CD4-positive, CD25-positive, alpha-beta regulatory T cell (primary cell): ENCODE measurements at regions not wholly inside any gene's neighbourhood (a gene's known extent, or its start where the extent isn't known, plus 50 kb on each side); places are given as distances from the start of the nearest gene placed in this dataset.

Experiments used
- ATAC-seq, 2 donors: fragments of 150-1000 bp; cut with Tn5 transposase; one replicate each; pipeline ENCODE4 v1.10.0; 2021; ENCODE audit warnings: low read depth in 2 of 2, moderate number of reproducible peaks in 2 of 2, moderate library complexity in 1 of 2
- DNase-seq, 3 donors: peaks; one replicate each; pipeline versions ENCODE4 v3.0.0 to v3.0.0-alpha.2; 2012 to 2022; ENCODE audit warnings: mixed read lengths in 1 of 3
- H3K27ac ChIP-seq: one replicate; pipeline ENCODE4 v1.7.0; 2013; ENCODE audit warnings: mild to moderate bottlenecking, low read length; ENCODE audit not compliant: insufficient read depth, poor library complexity, severe bottlenecking
- H3K27me3 ChIP-seq: one replicate; pipeline ENCODE4 v1.7.0; 2013; ENCODE audit warnings: low read length; ENCODE audit not compliant: control insufficient read depth, insufficient read depth
- H3K36me3 ChIP-seq: one replicate; pipeline ENCODE4 v1.7.0; 2013; ENCODE audit warnings: mild to moderate bottlenecking, low read length, moderate library complexity; ENCODE audit not compliant: control insufficient read depth, insufficient read depth
- H3K4me1 ChIP-seq: 2 replicates; pipeline ENCODE4 v1.7.0; 2013; ENCODE audit warnings: mild to moderate bottlenecking, low read length; ENCODE audit not compliant: insufficient read depth, control insufficient read depth, poor library complexity, severe bottlenecking
- H3K4me3 ChIP-seq: one replicate; pipeline ENCODE4 v1.7.0; 2013; ENCODE audit warnings: low read depth, mild to moderate bottlenecking, low read length, moderate library complexity
- H3K9me3 ChIP-seq, 2 experiments: 1 replicate in 1 of 2; 2 replicates in 1 of 2; pipeline ENCODE4 v1.7.0; 2013; ENCODE audit warnings: low read length in 2 of 2, mild to moderate bottlenecking in 1 of 2, moderate library complexity in 1 of 2; ENCODE audit not compliant: control insufficient read depth in 2 of 2
- H3K27ac Mint-ChIP-seq, 3 donors: one replicate each; pipeline ENCODE4 v1.8.0; 2020 to 2022; ENCODE audit warnings: mild to moderate bottlenecking in 3 of 3, mixed read lengths in 3 of 3, moderate library complexity in 2 of 3
- H3K27me3 Mint-ChIP-seq: one replicate; pipeline ENCODE4 v1.8.0; 2022; ENCODE audit warnings: mild to moderate bottlenecking, mixed read lengths
- H3K36me3 Mint-ChIP-seq: one replicate; pipeline ENCODE4 v1.8.0; 2020; ENCODE audit warnings: mixed read lengths
- H3K4me1 Mint-ChIP-seq, 4 donors: one replicate each; pipeline ENCODE4 v1.8.0; 2020 to 2022; ENCODE audit warnings: mixed read lengths in 4 of 4, mild to moderate bottlenecking in 1 of 4
- H3K4me3 Mint-ChIP-seq, 4 donors: one replicate each; pipeline ENCODE4 v1.8.0; 2020 to 2022; ENCODE audit warnings: mild to moderate bottlenecking in 4 of 4, mixed read lengths in 4 of 4, moderate library complexity in 3 of 4
- H3K9me3 Mint-ChIP-seq, 7 donors: one replicate each; pipeline ENCODE4 v1.8.0; 2020 to 2022; ENCODE audit warnings: mixed read lengths in 7 of 7, mild to moderate bottlenecking in 3 of 7, moderate library complexity in 2 of 7

DNA sequence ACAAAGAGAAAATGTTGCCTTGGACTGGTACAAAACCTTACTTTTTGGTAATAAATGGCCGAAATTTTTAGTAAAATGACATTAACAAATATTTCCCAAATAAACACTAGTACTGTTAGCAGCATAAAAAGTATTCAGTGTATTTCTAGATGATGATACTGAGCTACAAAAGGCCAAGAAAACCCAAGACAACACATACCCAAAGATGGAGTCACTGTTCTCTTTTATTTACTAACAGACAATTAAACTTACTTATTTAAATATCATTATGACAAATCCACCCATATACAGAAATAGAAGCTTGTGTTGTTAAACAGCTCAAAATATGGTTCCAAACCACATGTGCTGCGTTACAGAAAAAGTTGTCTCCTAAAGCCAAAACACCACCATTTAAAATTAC lies 239.9 kb downstream of the ZEB2 start:
- H3K4me3 ChIP-seq = no peak overlapping the region
- no peak overlapping the region for H3K27ac ChIP-seq
- no peaks in the 10 kb centered on the region for H3K4me1 ChIP-seq
- H3K4me1 Mint-ChIP-seq = peaks cover 0 to 10% (median 5%) of the 10 kb centered on the region in 4 donors
- H3K36me3 Mint-ChIP-seq = no peaks in the 10 kb centered on the region
- ATAC-seq (no peak), DNase-seq (no peak)
- no peak overlapping the region for H3K4me3 Mint-ChIP-seq
- H3K9me3 ChIP-seq = no peaks in the 10 kb centered on the region
- peaks cover 4% of the 10 kb centered on the region for H3K27me3 Mint-ChIP-seq
- no peak overlapping the region for H3K27ac Mint-ChIP-seq
- peaks cover 0 to 3% (median 0%) of the 10 kb centered on the region in 7 donors for H3K9me3 Mint-ChIP-seq
- no peaks in the 10 kb centered on the region for H3K27me3 ChIP-seq
- no peaks in the 10 kb centered on the region for H3K36me3 ChIP-seq

DNA sequence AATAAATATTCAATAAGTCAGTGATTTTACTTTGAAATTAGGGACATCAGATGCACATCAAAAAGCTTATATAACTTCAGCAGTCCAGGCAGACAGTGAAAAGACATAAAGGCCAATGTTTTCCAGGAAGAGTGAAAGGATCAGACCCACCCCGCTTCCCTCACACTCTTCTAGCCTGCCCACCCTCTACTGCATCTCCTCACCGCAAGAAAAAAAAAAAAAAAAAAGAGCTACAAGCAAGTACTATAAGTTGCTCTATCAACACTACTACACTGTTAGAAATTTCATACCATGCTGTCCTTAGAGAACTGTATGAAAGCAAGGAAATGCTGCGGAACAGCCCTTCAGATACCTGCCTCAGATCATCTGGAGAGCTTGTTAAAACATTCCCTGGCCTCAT lies 240.8 kb downstream of the ZEB2 start:
- Histone ChIP-seq H3K4me1 (no peaks in the 10 kb centered on the region), H3K27me3 (no peaks in the 10 kb centered on the region), H3K4me3 (no peak overlapping the region), H3K27ac (no peak overlapping the region), H3K9me3 (no peaks in the 10 kb centered on the region), H3K36me3 (no peaks in the 10 kb centered on the region)
- no peaks in the 10 kb centered on the region for H3K36me3 Mint-ChIP-seq
- H3K9me3 Mint-ChIP-seq = peaks cover 0 to 3% (median 0%) of the 10 kb centered on the region in 7 donors
- DNase-seq (no peak), ATAC-seq (no peak)
- peak overlapping the region in 1 of 4 donors; percentile 34 for H3K4me3 Mint-ChIP-seq
- H3K4me1 Mint-ChIP-seq = peaks cover 0 to 10% (median 5%) of the 10 kb centered on the region in 4 donors
- H3K27ac Mint-ChIP-seq = no peak overlapping the region
- H3K27me3 Mint-ChIP-seq = peaks cover 4% of the 10 kb centered on the region

DNA sequence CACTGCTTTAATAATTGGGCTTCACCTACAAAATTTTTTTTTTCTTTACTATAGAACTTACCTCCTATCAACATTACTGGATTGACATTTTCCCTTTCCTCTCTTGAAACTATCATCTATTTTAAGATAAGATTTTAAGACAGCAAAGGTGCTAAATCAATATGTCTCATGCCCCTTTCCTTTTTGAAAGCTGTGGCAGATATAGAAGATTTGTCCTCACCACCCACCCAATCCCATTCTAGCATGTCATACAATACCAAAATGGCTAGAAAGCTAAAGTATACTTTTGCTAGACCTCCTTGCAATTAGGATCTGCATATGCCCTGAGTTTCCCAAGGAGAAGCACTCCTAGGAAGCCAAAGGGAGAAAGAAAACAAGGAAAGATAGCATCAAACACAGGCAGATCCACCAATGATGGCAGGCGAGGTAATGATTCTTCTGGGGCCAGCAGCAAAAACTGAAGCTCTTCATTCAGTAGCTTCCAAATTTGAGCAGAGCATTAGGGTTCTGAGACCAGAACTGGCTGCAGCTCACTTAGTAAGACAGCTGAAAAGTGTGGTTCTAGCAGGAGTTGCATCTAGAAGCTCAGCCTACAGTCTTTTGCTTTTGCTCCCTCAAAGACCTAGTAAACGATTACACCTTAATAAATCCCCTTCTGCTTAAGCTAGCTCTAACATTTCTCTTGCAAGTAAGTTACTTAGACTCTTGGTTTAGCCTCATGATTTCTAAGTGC lies 242.1 kb downstream of the ZEB2 start:
- Mint-ChIP-seq H3K4me1 (peaks cover 2 to 10% (median 6%) of the 10 kb centered on the region in 4 donors), H3K36me3 (peaks cover 3% of the 10 kb centered on the region), H3K9me3 (peaks cover 0 to 3% (median 0%) of the 10 kb centered on the region in 7 donors), H3K27ac (peak overlapping the region in 1 of 3 donors; percentile 8), H3K27me3 (peaks cover 4% of the 10 kb centered on the region), H3K4me3 (no peak overlapping the region)
- H3K36me3 ChIP-seq = no peaks in the 10 kb centered on the region
- no peaks in the 10 kb centered on the region for H3K27me3 ChIP-seq
- ATAC-seq = no peak
- no peaks in the 10 kb centered on the region for H3K9me3 ChIP-seq
- H3K4me3 ChIP-seq = no peak overlapping the region
- DNase-seq = no peak
- no peaks in the 10 kb centered on the region for H3K4me1 ChIP-seq
- no peak overlapping the region for H3K27ac ChIP-seq

DNA sequence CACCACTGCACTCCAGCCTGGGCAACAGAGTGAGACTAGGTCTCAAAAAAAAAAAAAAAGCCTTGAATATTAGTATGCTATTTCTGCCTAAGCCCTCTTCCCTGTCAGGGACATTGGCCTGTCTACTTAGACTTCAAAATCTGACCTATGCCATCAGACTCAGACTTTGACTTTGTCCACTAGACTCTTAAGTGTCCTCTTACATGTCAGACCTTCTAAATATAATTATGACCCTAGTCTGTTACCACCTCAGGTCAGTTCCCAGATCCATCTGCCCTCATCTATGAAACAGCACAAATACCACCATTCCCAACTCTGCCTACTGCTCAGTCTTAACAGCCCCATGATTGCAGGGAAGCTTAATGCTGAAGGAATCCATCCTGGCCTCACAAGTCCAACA lies 244.6 kb downstream of the ZEB2 start:
- no peak overlapping the region for H3K4me3 ChIP-seq
- Mint-ChIP-seq H3K4me3 (no peak overlapping the region), H3K27me3 (peaks cover 4% of the 10 kb centered on the region), H3K9me3 (peaks cover 0 to 3% (median 0%) of the 10 kb centered on the region in 7 donors), H3K4me1 (peaks cover 0 to 14% (median 8%) of the 10 kb centered on the region in 4 donors), H3K36me3 (peaks cover 3% of the 10 kb centered on the region), H3K27ac (no peak overlapping the region)
- ATAC-seq = no peak
- H3K4me1 ChIP-seq = no peaks in the 10 kb centered on the region
- H3K27ac ChIP-seq = no peak overlapping the region
- no peaks in the 10 kb centered on the region for H3K36me3 ChIP-seq
- H3K27me3 ChIP-seq = no peaks in the 10 kb centered on the region
- no peak for DNase-seq
- no peaks in the 10 kb centered on the region for H3K9me3 ChIP-seq

DNA sequence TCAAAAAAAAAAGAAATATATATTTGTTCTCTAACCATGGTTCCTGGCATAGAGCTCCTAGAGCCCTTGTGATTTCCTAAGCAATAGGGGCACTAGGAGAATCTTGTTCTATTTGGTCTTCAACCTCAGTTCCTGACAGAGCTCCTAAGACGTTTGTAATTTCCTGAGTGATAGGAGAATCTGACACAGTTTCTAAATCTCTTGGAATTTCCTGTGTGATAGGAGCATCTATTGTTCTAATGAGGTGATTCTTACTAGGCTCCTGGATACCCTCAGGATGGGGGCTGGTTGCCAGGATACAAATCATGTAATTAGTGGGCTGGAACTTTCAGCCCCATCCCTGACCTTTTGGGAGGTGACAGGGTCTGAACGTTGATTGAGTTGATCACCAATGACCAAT lies 245.8 kb downstream of the ZEB2 start:
- no peaks in the 10 kb centered on the region for H3K9me3 ChIP-seq
- Mint-ChIP-seq H3K36me3 (peaks cover 3% of the 10 kb centered on the region), H3K4me3 (no peak overlapping the region), H3K27ac (no peak overlapping the region), H3K9me3 (no peaks in the 10 kb centered on the region), H3K27me3 (peaks cover 4% of the 10 kb centered on the region), H3K4me1 (peaks cover 0 to 14% (median 8%) of the 10 kb centered on the region in 4 donors)
- H3K27ac ChIP-seq = no peak overlapping the region
- ATAC-seq = no peak
- H3K4me1 ChIP-seq = no peaks in the 10 kb centered on the region
- no peaks in the 10 kb centered on the region for H3K36me3 ChIP-seq
- H3K27me3 ChIP-seq = no peaks in the 10 kb centered on the region
- H3K4me3 ChIP-seq = no peak overlapping the region
- DNase-seq = no peak

DNA sequence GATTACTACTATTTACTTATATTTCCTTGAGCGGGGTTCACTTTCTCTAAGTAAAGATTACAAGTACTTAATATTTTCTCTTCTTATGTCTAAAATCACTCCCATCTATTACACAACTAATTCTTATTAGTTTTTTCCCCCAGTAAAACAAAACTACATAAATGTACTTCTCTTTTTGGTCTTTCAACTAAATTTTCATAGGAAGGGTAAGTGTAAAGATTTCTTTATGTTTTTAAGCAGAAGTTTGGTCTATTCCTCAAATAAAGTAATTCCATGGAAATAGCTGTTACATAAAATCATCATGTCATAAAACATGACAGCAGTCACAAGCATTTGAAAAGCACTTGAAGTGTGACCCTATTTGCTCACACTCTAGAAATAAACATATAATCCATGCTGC lies 249.0 kb downstream of the ZEB2 start:
- peaks cover 8% of the 10 kb centered on the region for H3K4me1 ChIP-seq
- Mint-ChIP-seq H3K27ac (no peak overlapping the region), H3K9me3 (no peaks in the 10 kb centered on the region), H3K4me3 (no peak overlapping the region), H3K4me1 (peaks cover 16 to 28% (median 22%) of the 10 kb centered on the region in 4 donors), H3K36me3 (peaks cover 3% of the 10 kb centered on the region), H3K27me3 (no peaks in the 10 kb centered on the region)
- H3K27me3 ChIP-seq = no peaks in the 10 kb centered on the region
- H3K36me3 ChIP-seq = no peaks in the 10 kb centered on the region
- ATAC-seq = no peak
- no peak for DNase-seq
- no peak overlapping the region for H3K4me3 ChIP-seq
- H3K9me3 ChIP-seq = no peaks in the 10 kb centered on the region
- no peak overlapping the region for H3K27ac ChIP-seq

DNA sequence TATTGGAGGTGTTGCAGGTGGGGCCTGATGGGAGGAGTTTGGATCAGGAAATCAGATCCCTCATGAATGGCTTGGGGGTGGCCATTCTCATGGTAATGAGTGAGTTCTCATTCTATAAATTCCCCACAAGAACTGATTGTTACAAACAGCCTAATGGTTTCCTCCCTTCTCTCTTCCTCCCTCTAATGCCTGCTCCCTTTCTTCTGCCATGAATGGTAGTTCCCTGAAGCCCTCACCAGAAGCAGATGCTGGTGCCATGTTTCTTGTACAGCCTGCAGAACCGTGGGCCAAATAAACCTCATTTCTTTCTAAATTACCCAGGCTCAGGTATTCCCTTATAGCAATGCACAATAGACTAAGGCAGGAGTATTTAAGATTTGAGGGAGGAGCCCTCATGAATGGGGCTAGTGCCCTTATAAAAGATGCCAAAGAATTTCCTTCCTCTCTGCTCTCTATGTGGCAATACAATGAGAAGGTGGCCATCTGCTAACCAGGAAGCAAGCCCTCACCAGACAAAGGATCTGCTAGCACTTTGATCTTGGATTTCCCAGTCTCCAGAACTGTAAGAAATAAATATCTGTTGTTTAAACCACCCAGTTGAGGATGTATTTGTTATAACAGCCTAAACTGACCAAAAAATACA lies 251.8 kb downstream of the ZEB2 start:
- Histone ChIP-seq H3K27ac (no peak overlapping the region), H3K36me3 (no peaks in the 10 kb centered on the region), H3K9me3 (no peaks in the 10 kb centered on the region), H3K27me3 (no peaks in the 10 kb centered on the region), H3K4me1 (peaks cover 8% of the 10 kb centered on the region), H3K4me3 (no peak overlapping the region)
- no peak overlapping the region for H3K27ac Mint-ChIP-seq
- no peaks in the 10 kb centered on the region for H3K27me3 Mint-ChIP-seq
- peaks cover 16 to 31% (median 22%) of the 10 kb centered on the region in 4 donors for H3K4me1 Mint-ChIP-seq
- H3K36me3 Mint-ChIP-seq = peaks cover under 1% of the 10 kb centered on the region
- DNase-seq (no peak), ATAC-seq (no peak)
- H3K4me3 Mint-ChIP-seq = no peak overlapping the region
- H3K9me3 Mint-ChIP-seq = peaks cover 0 to 3% (median 0%) of the 10 kb centered on the region in 7 donors
